ENCODE measurements at regions not wholly inside any gene's neighbourhood (a gene's known extent, or its start where the extent isn't known, plus 50 kb on each side); places are given as distances from the start of the nearest gene placed in this dataset.

- no peak overlapping the region for H3K4me3 ChIP-seq (ENCODE audit: low read length)
- no peak for TF ChIP-seq CTCF (conservative IDR thresholded peaks at IDR 0.05; ENCODE audit: low read depth, low read length)
- no peak for DNase-seq (ENCODE audit: low read depth)
Observed at GRCh38 chr4:13243152-13243551, 241.0 kb downstream of the RAB28 start.

- TF ChIP-seq CTCF (conservative IDR thresholded peaks at IDR 0.05; ENCODE audit: low read depth, low read length), result no peak
- no peak for DNase-seq (ENCODE audit: low read depth)
- H3K4me3 ChIP-seq (ENCODE audit: low read length), result no peak overlapping the region
Observed at GRCh38 chr4:13240066-13240465, 244.1 kb downstream of the RAB28 start.

- TF ChIP-seq CTCF (conservative IDR thresholded peaks at IDR 0.05; ENCODE audit: low read depth, low read length), result no peak
- no peak for DNase-seq (ENCODE audit: low read depth)
Observed at GRCh38 chr4:13238936-13239335, 245.2 kb downstream of the RAB28 start.

GRCh38 chr4:13236485-13236884, 247.7 kb downstream of the RAB28 start:
- DNase-seq (ENCODE audit: low read depth), result no peak
- TF ChIP-seq CTCF (conservative IDR thresholded peaks at IDR 0.05; ENCODE audit: low read depth, low read length), result no peak
- no peak overlapping the region for H3K4me3 ChIP-seq (ENCODE audit: low read length)

More at GRCh38 chr4:13238936-13239335, 245.2 kb downstream of the RAB28 start:
- no peak overlapping the region for H3K4me3 ChIP-seq (ENCODE audit: low read length)

GRCh38 chr4:13233755-13234154, 250.4 kb downstream of the RAB28 start:
- no peak for TF ChIP-seq CTCF (conservative IDR thresholded peaks at IDR 0.05; ENCODE audit: low read depth, low read length)
- DNase-seq (ENCODE audit: low read depth), result no peak
- no peak overlapping the region for H3K4me3 ChIP-seq (ENCODE audit: low read length)

- no peak overlapping the region for H3K4me3 ChIP-seq (ENCODE audit: low read length)
- TF ChIP-seq CTCF (conservative IDR thresholded peaks at IDR 0.05; ENCODE audit: low read depth, low read length), result no peak
- no peak for DNase-seq (ENCODE audit: low read depth)
Observed at GRCh38 chr4:13219971-13220370, 264.2 kb downstream of the RAB28 start.

- no peak for DNase-seq (ENCODE audit: low read depth)
- no peak overlapping the region for H3K4me3 ChIP-seq (ENCODE audit: low read length)
- no peak for TF ChIP-seq CTCF (conservative IDR thresholded peaks at IDR 0.05; ENCODE audit: low read depth, low read length)
Observed at GRCh38 chr4:13218326-13218958, 265.7 kb downstream of the RAB28 start.

Measured in retinal pigment epithelial cell (primary cell).